Endodermal cell (in vitro differentiated cells): ENCODE measurements at regions not wholly inside any gene's neighbourhood (a gene's known extent, or its start where the extent isn't known, plus 50 kb on each side); places are given as distances from the start of the nearest gene placed in this dataset.

ENCODE experiments used
- DNase-seq: peaks from one replicate; pipeline ENCODE4 v3.0.0-alpha.2; 2017
- H3K27ac ChIP-seq: 2 replicates; pipeline ENCODE4 v1.5.1; 2013; ENCODE audit warnings: mild to moderate bottlenecking, low read depth, low read length, moderate library complexity
- H3K27me3 ChIP-seq: 2 replicates; pipeline ENCODE4 v1.6.1; 2013; ENCODE audit warnings: mild to moderate bottlenecking, low read length, moderate library complexity; ENCODE audit not compliant: insufficient read depth, control insufficient read depth, poor library complexity, severe bottlenecking
- H3K36me3 ChIP-seq: 2 replicates; pipeline ENCODE4 v1.7.0; 2013; ENCODE audit warnings: mild to moderate bottlenecking, low read length, moderate library complexity; ENCODE audit not compliant: control insufficient read depth, insufficient read depth
- H3K4me1 ChIP-seq: one replicate; pipeline ENCODE4 v1.7.0; 2013; ENCODE audit warnings: low read length; ENCODE audit not compliant: control insufficient read depth, insufficient read depth
- H3K4me3 ChIP-seq: 2 replicates; pipeline ENCODE4 v1.5.1; 2013; ENCODE audit warnings: mild to moderate bottlenecking, low read length, moderate library complexity
- H3K9ac ChIP-seq: 2 replicates; pipeline ENCODE4 v1.6.1; 2013; ENCODE audit warnings: mild to moderate bottlenecking, low read length, moderate library complexity; ENCODE audit not compliant: poor library complexity, severe bottlenecking; ENCODE audit errors: extremely low read depth
- H3K9me3 ChIP-seq: 2 replicates; pipeline ENCODE4 v1.6.1; 2013; ENCODE audit warnings: mild to moderate bottlenecking, low read length, moderate library complexity; ENCODE audit not compliant: control insufficient read depth
- H3K27ac Mint-ChIP-seq: 2 replicates; pipeline ENCODE4 v1.8.0; 2020; ENCODE audit warnings: mixed read lengths
- H3K27me3 Mint-ChIP-seq: 2 replicates; pipeline ENCODE4 v1.8.0; 2021; ENCODE audit warnings: mild to moderate bottlenecking, mixed read lengths; ENCODE audit not compliant: insufficient read depth
- H3K36me3 Mint-ChIP-seq: 2 replicates; pipeline ENCODE4 v1.8.0; 2020; ENCODE audit warnings: low read depth, mixed read lengths
- H3K4me1 Mint-ChIP-seq: 2 replicates; pipeline ENCODE4 v1.8.0; 2020; ENCODE audit warnings: mixed read lengths
- H3K4me3 Mint-ChIP-seq: 2 replicates; pipeline ENCODE4 v1.8.0; 2020; ENCODE audit warnings: mild to moderate bottlenecking, moderate library complexity, mixed read lengths
- H3K9me3 Mint-ChIP-seq: 2 replicates; pipeline ENCODE4 v1.8.0; 2020; ENCODE audit warnings: mild to moderate bottlenecking, mixed read lengths
- WGBS, 2 experiments: methylation state at CpG; one replicate each; pipeline versions ENCODE4 v1.1.5 to v1.1.7; 2013; ENCODE audit warnings: missing lambda C conversion rate in 2 of 2, mixed read lengths in 1 of 2; ENCODE audit not compliant: insufficient coverage in 1 of 2, insufficient read length in 1 of 2; 5-methylcytosine and 5-hydroxymethylcytosine counted together
- TF ChIP-seq, protein P1 (sequence below): fragments of 200-600 bp; sonication (generic); conservative IDR thresholded peaks from 2 replicates; pipeline ENCODE4 v1.5.0; 2021; ENCODE audit warnings: antibody characterized with exemption, mild to moderate bottlenecking

DNA sequence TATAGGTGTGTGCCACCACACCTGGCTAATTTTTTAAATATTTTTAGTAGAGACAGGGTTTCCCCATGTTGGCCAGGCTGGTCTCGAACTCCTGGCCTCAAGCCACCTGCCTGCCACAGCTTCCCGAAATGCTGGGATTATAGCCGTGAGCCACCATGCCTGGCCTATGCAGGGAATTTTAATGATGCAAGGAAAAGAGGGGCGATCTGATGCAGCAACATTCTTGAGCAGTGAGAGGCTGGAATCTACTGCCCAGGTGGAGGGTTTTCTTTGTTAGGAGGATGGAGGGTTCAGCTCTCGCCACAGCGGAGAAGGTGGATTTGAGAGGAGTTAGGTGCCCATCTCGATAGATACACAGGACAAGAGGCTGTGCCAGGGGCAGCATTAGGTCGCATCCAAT is 332.3 kb downstream of the GATA3 start:
- Mint-ChIP-seq H3K27me3 (peaks cover 8% of the 10 kb centered on the region), H3K27ac (peak overlapping the region; percentile 16), H3K9me3 (peaks cover 13% of the 10 kb centered on the region), H3K4me3 (no peak overlapping the region), H3K4me1 (peaks cover 10% of the 10 kb centered on the region), H3K36me3 (no peaks in the 10 kb centered on the region)
- Histone ChIP-seq H3K27ac (no peak overlapping the region), H3K9me3 (peaks cover 12% of the 10 kb centered on the region), H3K4me3 (no peak overlapping the region), H3K36me3 (no peaks in the 10 kb centered on the region), H3K9ac (no peak overlapping the region), H3K4me1 (no peaks in the 10 kb centered on the region), H3K27me3 (no peaks in the 10 kb centered on the region)
- TF ChIP-seq, protein P1, sequence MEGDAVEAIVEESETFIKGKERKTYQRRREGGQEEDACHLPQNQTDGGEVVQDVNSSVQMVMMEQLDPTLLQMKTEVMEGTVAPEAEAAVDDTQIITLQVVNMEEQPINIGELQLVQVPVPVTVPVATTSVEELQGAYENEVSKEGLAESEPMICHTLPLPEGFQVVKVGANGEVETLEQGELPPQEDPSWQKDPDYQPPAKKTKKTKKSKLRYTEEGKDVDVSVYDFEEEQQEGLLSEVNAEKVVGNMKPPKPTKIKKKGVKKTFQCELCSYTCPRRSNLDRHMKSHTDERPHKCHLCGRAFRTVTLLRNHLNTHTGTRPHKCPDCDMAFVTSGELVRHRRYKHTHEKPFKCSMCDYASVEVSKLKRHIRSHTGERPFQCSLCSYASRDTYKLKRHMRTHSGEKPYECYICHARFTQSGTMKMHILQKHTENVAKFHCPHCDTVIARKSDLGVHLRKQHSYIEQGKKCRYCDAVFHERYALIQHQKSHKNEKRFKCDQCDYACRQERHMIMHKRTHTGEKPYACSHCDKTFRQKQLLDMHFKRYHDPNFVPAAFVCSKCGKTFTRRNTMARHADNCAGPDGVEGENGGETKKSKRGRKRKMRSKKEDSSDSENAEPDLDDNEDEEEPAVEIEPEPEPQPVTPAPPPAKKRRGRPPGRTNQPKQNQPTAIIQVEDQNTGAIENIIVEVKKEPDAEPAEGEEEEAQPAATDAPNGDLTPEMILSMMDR = no peak
- DNase-seq = no peak
- 87 to 94% methylated on average over 4 to 8 of the region's 8 CpGs for WGBS, 2 experiments

DNA sequence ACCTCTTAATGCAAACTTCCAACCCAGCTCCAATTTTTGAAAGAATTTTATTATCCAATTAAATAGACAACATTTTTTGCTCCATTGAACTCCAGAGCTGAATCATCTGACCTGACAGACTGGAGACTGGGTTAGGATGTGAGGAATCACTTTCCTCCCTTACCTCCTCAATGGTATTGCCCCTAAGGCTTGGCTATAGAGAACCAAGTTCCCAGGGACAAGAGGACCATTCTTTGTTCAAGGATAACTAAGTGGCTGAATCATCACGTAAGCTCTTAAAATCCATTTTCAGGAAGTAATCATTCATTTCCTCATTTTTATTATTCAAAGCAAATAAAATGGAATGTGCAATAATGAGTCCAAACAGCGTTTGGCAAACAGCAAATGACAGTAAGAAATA is 335.1 kb downstream of the GATA3 start:
- no peaks in the 10 kb centered on the region for H3K4me1 ChIP-seq
- H3K4me1 Mint-ChIP-seq = peaks cover 32% of the 10 kb centered on the region
- H3K4me3 ChIP-seq = no peak overlapping the region
- H3K4me3 Mint-ChIP-seq = no peak overlapping the region
- TF ChIP-seq, protein P1 = no peak
- no peaks in the 10 kb centered on the region for H3K27me3 ChIP-seq
- H3K9ac ChIP-seq = no peak overlapping the region
- no peaks in the 10 kb centered on the region for H3K36me3 ChIP-seq
- H3K9me3 ChIP-seq = peaks cover 12% of the 10 kb centered on the region
- DNase-seq = no peak
- 94% methylated on average over 1 of the region's 2 CpGs; no CpG with 5 or more reads in 1 of the 2 experiments for WGBS, 2 experiments
- no peak overlapping the region for H3K27ac Mint-ChIP-seq
- no peak overlapping the region for H3K27ac ChIP-seq
- H3K36me3 Mint-ChIP-seq = no peaks in the 10 kb centered on the region
- H3K27me3 Mint-ChIP-seq = peaks cover 3% of the 10 kb centered on the region
- H3K9me3 Mint-ChIP-seq = peaks cover 13% of the 10 kb centered on the region

DNA sequence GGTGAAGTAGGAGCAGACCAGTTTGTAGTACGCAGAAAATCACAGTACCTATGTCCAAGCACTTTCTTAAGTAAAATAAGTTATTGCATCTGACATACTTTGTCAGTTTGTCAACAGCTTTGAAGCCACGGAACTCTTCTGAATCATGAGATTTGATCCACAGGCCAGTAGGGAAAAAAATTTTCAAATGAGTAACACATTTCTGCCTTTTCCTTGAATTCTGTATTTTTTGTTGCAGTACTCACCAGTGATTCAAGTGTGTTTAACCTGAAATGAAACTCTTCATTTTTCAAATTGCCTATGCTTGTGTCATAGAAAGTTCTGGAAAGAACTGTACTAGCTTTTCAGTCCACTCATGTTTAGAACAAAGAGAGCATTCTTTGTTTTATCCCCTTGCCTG is 337.7 kb downstream of the GATA3 start:
- TF ChIP-seq, protein P1 = no peak
- Histone ChIP-seq H3K27ac (no peak overlapping the region), H3K27me3 (no peaks in the 10 kb centered on the region), H3K4me1 (no peaks in the 10 kb centered on the region), H3K4me3 (no peak overlapping the region), H3K36me3 (no peaks in the 10 kb centered on the region), H3K9me3 (no peaks in the 10 kb centered on the region), H3K9ac (no peak overlapping the region)
- Mint-ChIP-seq H3K27me3 (no peaks in the 10 kb centered on the region), H3K4me3 (no peak overlapping the region), H3K4me1 (peaks cover 39% of the 10 kb centered on the region), H3K36me3 (no peaks in the 10 kb centered on the region), H3K27ac (no peak overlapping the region), H3K9me3 (no peaks in the 10 kb centered on the region)
- no peak for DNase-seq
- WGBS, 2 experiments = 90 to 91% methylated on average over 1 to 2 of the region's 2 CpGs
